ENCODE measurements at regions not wholly inside any gene's neighbourhood (a gene's known extent, or its start where the extent isn't known, plus 50 kb on each side); places are given as distances from the start of the nearest gene placed in this dataset.

- intact Hi-C loops (cut with DNase I): loop anchor here in 1 of 2 donors (5.0 kb wide), 1 partner anchor 519 kb away; no protein-coding TSS in a partner anchor
- DNase-seq (ENCODE audit: low spot score): no peak
These were observed 167.6 kb upstream of the SMIM23 start for GRCh38 chr5:171617817-171618591.

- DNase-seq (ENCODE audit: low spot score): no peak
- intact Hi-C loops (cut with DNase I): loop anchor here in 1 of 2 donors (5.0 kb wide), 1 partner anchor 518 kb away; no protein-coding TSS in a partner anchor
These were observed 166.4 kb upstream of the SMIM23 start for GRCh38 chr5:171619196-171619595.

GRCh38 chr5:171619744-171620143, 165.9 kb upstream of the SMIM23 start:
- no peak for DNase-seq (ENCODE audit: low spot score)
- intact Hi-C loops (cut with DNase I): loop anchor here (5.0 to 10.0 kb wide), 3 partner anchors 225 to 518 kb away; no protein-coding TSS in a partner anchor

- intact Hi-C loops (cut with DNase I): loop anchor here (10.0 kb wide), 2 partner anchors 223 to 283 kb away; no protein-coding TSS in a partner anchor
- DNase-seq (ENCODE audit: low spot score): no peak
These were observed 163.6 kb upstream of the SMIM23 start for GRCh38 chr5:171622010-171622409.

- no peak for DNase-seq (ENCODE audit: low spot score)
- intact Hi-C loops (cut with DNase I): loop anchor here (10.0 kb wide), 2 partner anchors 222 to 282 kb away; no protein-coding TSS in a partner anchor
These were observed 162.5 kb upstream of the SMIM23 start for GRCh38 chr5:171623107-171623506.

- no peak for DNase-seq (ENCODE audit: low spot score)
- intact Hi-C loops (cut with DNase I): loop anchor here (10.0 kb wide), 2 partner anchors 221 to 281 kb away; no protein-coding TSS in a partner anchor
These were observed 162.0 kb upstream of the SMIM23 start for GRCh38 chr5:171623551-171624097.

GRCh38 chr5:171624396-171624795, 161.2 kb upstream of the SMIM23 start:
- intact Hi-C loops (cut with DNase I): loop anchor here (10.0 kb wide), 2 partner anchors 220 to 280 kb away; no protein-coding TSS in a partner anchor
- DNase-seq (ENCODE audit: low spot score): no peak

- intact Hi-C loops (cut with DNase I): loop anchor here (5.0 to 10.0 kb wide), 3 partner anchors 203 to 279 kb away; no protein-coding TSS in a partner anchor
These were observed 160.0 kb upstream of the SMIM23 start for GRCh38 chr5:171625646-171626045.

GRCh38 chr5:171627936-171628632, 157.5 kb upstream of the SMIM23 start:
- intact Hi-C loops (cut with DNase I): loop anchor here (5.0 to 10.0 kb wide), 3 partner anchors 206 to 277 kb away; no protein-coding TSS in a partner anchor
- DNase-seq (ENCODE audit: low spot score): no peak

More at GRCh38 chr5:171625646-171626045, 160.0 kb upstream of the SMIM23 start:
- no peak for DNase-seq (ENCODE audit: low spot score)

GRCh38 chr5:171628633-171628974, 157.0 kb upstream of the SMIM23 start:
- no peak for DNase-seq (ENCODE audit: low spot score)
- intact Hi-C loops (cut with DNase I): loop anchor here (5.0 to 10.0 kb wide), 3 partner anchors 206 to 276 kb away; no protein-coding TSS in a partner anchor

- intact Hi-C loops (cut with DNase I): loop anchor here (5.0 to 10.0 kb wide), 3 partner anchors 207 to 276 kb away; no protein-coding TSS in a partner anchor
- no peak for DNase-seq (ENCODE audit: low spot score)
These were observed 156.4 kb upstream of the SMIM23 start for GRCh38 chr5:171629221-171629620.

- intact Hi-C loops (cut with DNase I): loop anchor here (5.0 to 10.0 kb wide), 3 partner anchors 207 to 275 kb away; no protein-coding TSS in a partner anchor
These were observed 155.8 kb upstream of the SMIM23 start for GRCh38 chr5:171629628-171630349.

GRCh38 chr5:171630350-171631065, 155.1 kb upstream of the SMIM23 start:
- DNase-seq (ENCODE audit: low spot score): no peak
- intact Hi-C loops (cut with DNase I): no loop called here

More at GRCh38 chr5:171629628-171630349, 155.8 kb upstream of the SMIM23 start:
- DNase-seq (ENCODE audit: low spot score): peak; percentile 87

- DNase-seq (ENCODE audit: low spot score): no peak
- intact Hi-C loops (cut with DNase I): no loop called here
These were observed 153.0 kb upstream of the SMIM23 start for GRCh38 chr5:171632616-171633015.

- intact Hi-C loops (cut with DNase I): no loop called here
- no peak for DNase-seq (ENCODE audit: low spot score)
These were observed 151.7 kb upstream of the SMIM23 start for GRCh38 chr5:171633776-171634470.

GRCh38 chr5:171634511-171634910, 151.1 kb upstream of the SMIM23 start:
- DNase-seq (ENCODE audit: low spot score): no peak
- intact Hi-C loops (cut with DNase I): no loop called here

- no peak for DNase-seq (ENCODE audit: low spot score)
- intact Hi-C loops (cut with DNase I): no loop called here
These were observed 150.6 kb upstream of the SMIM23 start for GRCh38 chr5:171635028-171635427.

Measured in posterior vena cava (tissue), 2 donors.